ENCODE measurements at regions not wholly inside any gene's neighbourhood (a gene's known extent, or its start where the extent isn't known, plus 50 kb on each side); places are given as distances from the start of the nearest gene placed in this dataset.

- CTCF ChIA-PET, result interaction anchor here (1.8 kb wide), 1 partner anchor 9 kb away, joined by 4 read pairs; no protein-coding TSS in a partner anchor
- H3K27ac ChIP-seq (ENCODE audit: insufficient read depth, low read depth, low read length), result no peak overlapping the region
- H3K4me2 ChIP-seq (ENCODE audit: insufficient read depth, low read length), result no peak overlapping the region
- intact Hi-C loops (cut with micrococcal nuclease), result no loop called here
- FAIRE-seq (no peak), DNase-seq (ENCODE audit: low read depth, low spot score) (no peak)
- H3K9ac ChIP-seq (replicated peaks; ENCODE audit: extremely low read depth, insufficient read depth, low read length), result no peak overlapping the region
- no peaks in the 10 kb centered on the region for H3K9me1 ChIP-seq (replicated peaks; ENCODE audit: control insufficient read depth, extremely low read depth, insufficient read depth, low read length)
- H3K36me3 ChIP-seq (ENCODE audit: control insufficient read depth in 2 of 2, extremely low read depth in 1 of 2, insufficient read depth in 2 of 2, low read length in 2 of 2), result no peaks in the 10 kb centered on the region
- no peak overlapping the region for H2AFZ ChIP-seq (ENCODE audit: low read depth, low read length)
- dilution Hi-C loops (cut with MboI; ENCODE audit: extremely low pct_ligation_motif_present, low sequenced_read_pairs), result no loop called here
- no peaks in the 10 kb centered on the region for H4K20me1 ChIP-seq (replicated peaks; ENCODE audit: control insufficient read depth, extremely low read depth, insufficient read depth, low read length)
- H3K9me3 ChIP-seq (replicated peaks; ENCODE audit: control insufficient read depth, insufficient read depth, low read length), result no peaks in the 10 kb centered on the region
- no peak overlapping the region for H3K4me3 ChIP-seq (replicated peaks in 1 of 3; ENCODE audit: insufficient read depth in 1 of 3, low read depth in 1 of 3, low read length in 3 of 3)
- no peaks in the 10 kb centered on the region for H3K4me1 ChIP-seq (ENCODE audit: control insufficient read depth, extremely low read depth, insufficient read depth, low read length)
- BruUV-seq (replicated peaks), result no TSS peak
- no peaks in the 10 kb centered on the region for H3K79me2 ChIP-seq (ENCODE audit: control insufficient read depth, insufficient read depth, low read length)
- POLR2A ChIA-PET, result no interaction called here
- TF ChIP-seq FOS (IDR thresholded peaks at IDR 0.05; ENCODE audit: borderline replicate concordance, insufficient read depth, low read length) (no peak), POLR2A (IDR thresholded peaks at IDR 0.05; ENCODE audit: low read depth, low read length) (no peak), GATA2 (IDR thresholded peaks at IDR 0.05; ENCODE audit: insufficient read depth, insufficient read length, low read depth, low read length) (no peak), POLR2AphosphoS5 (IDR thresholded peaks at IDR 0.05; ENCODE audit: insufficient read depth, low read depth, low read length) (no peak), MAX (IDR thresholded peaks at IDR 0.05; ENCODE audit: insufficient read depth, insufficient read length) (no peak), CTCF (IDR thresholded peaks at IDR 0.05; ENCODE audit: extremely low read depth in 1 of 2, insufficient read depth in 1 of 2, low read depth in 1 of 2, low read length in 2 of 2) (no peak), EZH2 (IDR thresholded peaks at IDR 0.05; ENCODE audit: borderline replicate concordance, low read depth, low read length, severe bottlenecking) (no peak), MYC (IDR thresholded peaks at IDR 0.05; ENCODE audit: low read depth, low read length) (no peak), JUN (IDR thresholded peaks at IDR 0.05; ENCODE audit: borderline replicate concordance, insufficient read depth, insufficient read length, low read depth) (no peak)
- no peaks in the 10 kb centered on the region for H3K27me3 ChIP-seq (ENCODE audit: control insufficient read depth in 2 of 2, insufficient read depth in 2 of 2, low read length in 2 of 2)
Observed at GRCh38 chr5:125451622-125452021, 705.2 kb upstream of the ZNF608 start.

Data from endothelial cell of umbilical vein (primary cell).